ENCODE measurements at regions not wholly inside any gene's neighbourhood (a gene's known extent, or its start where the extent isn't known, plus 50 kb on each side); places are given as distances from the start of the nearest gene placed in this dataset.

GRCh38 chr10:108908096-108908495 lies 1015.2 kb downstream of the XPNPEP1 start:
- no peak for DNase-seq

DNA sequence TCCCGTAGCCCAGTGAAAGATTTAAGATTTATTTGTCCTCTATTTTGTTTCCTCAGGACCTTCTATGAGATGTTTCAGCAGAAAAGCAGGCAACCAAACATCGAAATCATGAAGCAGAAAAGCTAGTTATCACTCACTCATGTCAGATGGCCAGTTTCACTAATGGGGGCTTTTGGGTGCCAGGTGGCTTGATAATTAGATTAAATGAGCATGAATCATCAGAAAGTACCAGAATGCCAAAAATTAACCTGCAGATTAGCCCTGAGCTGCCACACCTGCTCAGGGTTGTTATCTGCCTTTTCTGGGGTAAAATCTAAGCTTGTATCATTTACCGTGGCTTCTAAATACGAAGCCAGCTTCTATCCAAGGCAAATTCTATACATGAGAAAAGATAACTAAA lies 1017.5 kb downstream of the XPNPEP1 start:
- DNase-seq = no peak

GRCh38 chr10:108905171-108905570 lies 1018.1 kb downstream of the XPNPEP1 start:
- DNase-seq = no peak

GRCh38 chr10:108904163-108904838 lies 1019.0 kb downstream of the XPNPEP1 start:
- no peak for DNase-seq

GRCh38 chr10:108902619-108903285 lies 1020.6 kb downstream of the XPNPEP1 start:
- DNase-seq = no peak

GRCh38 chr10:108901781-108902618 lies 1021.3 kb downstream of the XPNPEP1 start:
- DNase-seq = no peak

DNA sequence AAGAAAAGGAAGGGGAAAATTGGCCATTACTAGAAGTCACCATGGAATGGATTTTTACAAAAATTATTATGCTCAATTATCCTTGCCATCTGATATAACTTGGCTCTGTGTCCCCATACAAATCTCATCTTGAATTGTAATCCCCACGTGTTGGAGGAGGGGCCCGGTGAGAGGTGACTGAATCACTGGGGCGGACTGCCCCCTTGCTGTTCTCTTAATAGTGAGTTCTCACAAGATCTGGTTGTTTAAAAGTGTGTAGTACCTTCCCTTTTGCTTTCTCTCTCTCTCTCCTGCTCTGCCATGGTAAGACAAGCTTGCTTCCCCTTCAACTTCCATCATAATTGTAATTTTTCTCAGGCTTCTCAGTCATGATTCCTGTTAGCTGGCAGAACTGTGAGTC lies 1023.6 kb downstream of the XPNPEP1 start:
- no peak for DNase-seq

- DNase-seq = no peak
Observed at GRCh38 chr10:108894402-108895301, 1028.7 kb downstream of the XPNPEP1 start.

GRCh38 chr10:108877095-108877561 lies 1046.2 kb downstream of the XPNPEP1 start:
- DNase-seq = no peak

- DNase-seq = no peak
Observed at GRCh38 chr10:108872854-108873253, 1050.5 kb downstream of the XPNPEP1 start.

GRCh38 chr10:108868881-108869280 lies 1054.4 kb downstream of the XPNPEP1 start:
- DNase-seq = no peak

GRCh38 chr10:108862676-108863350 lies 1060.5 kb downstream of the XPNPEP1 start:
- DNase-seq = no peak

GRCh38 chr10:108861181-108861754 lies 1062.0 kb downstream of the XPNPEP1 start:
- DNase-seq = no peak

GRCh38 chr10:108852211-108852610 lies 1071.1 kb downstream of the XPNPEP1 start:
- DNase-seq = no peak

GRCh38 chr10:108850138-108850854 lies 1073.0 kb downstream of the XPNPEP1 start:
- DNase-seq = no peak

- DNase-seq = no peak
Observed at GRCh38 chr10:108849688-108850087, 1073.6 kb downstream of the XPNPEP1 start.

DNA sequence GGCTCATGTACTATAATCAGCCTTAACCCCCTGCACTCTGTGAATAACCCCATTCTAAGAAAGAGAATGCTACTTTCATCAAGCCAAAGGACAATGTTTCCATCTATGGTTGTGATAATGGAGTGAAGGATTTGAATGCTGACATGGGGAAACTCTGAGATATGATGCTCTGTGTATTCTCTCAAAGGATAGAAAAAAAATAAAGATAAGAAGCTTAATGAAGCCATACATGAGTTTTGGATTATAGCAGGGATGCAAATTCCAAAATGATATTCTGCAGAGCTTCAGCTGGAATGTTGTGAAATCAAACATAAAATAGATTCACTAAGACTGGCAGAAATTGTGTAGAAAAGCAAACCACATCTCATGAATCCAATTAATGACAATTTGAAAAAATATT lies 1074.1 kb downstream of the XPNPEP1 start:
- no peak for DNase-seq

DNA sequence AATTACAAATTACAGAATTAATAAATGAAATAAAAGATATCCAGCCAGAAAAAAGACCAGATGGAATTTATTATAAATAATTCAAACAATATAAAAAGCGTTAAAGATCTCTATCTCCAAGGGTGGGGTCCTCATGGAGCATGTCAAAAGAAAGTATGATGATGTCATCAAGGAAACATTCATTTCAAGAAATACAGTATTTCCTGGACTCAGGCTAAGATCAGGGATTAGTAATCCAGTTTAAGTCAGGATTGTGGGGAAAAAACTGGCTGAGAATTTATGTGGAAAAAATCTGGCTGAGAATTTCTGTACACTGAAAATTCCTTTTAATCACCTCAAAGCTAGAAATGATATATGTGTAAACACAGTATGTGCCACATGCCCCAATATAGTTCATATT lies 1075.3 kb downstream of the XPNPEP1 start:
- no peak for DNase-seq

DNA sequence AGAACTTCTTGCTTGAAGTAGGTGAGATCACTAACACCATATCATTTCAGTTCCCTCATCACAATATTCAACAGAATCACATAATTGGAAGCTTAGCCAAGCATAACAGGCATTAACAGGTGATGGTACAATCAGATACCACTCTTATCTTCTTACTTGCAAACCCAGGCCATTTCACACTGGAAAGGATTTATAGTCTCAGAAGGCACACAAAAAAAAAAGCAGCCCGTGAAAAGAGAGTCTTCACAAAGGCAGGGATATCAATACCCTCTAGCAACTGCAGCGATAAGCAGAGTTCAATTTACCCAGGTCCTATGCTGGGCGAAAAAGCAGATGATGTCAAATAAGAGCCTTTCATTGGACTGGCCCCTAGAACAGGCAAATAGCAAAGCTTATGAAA lies 1082.4 kb downstream of the XPNPEP1 start:
- no peak for DNase-seq

DNA sequence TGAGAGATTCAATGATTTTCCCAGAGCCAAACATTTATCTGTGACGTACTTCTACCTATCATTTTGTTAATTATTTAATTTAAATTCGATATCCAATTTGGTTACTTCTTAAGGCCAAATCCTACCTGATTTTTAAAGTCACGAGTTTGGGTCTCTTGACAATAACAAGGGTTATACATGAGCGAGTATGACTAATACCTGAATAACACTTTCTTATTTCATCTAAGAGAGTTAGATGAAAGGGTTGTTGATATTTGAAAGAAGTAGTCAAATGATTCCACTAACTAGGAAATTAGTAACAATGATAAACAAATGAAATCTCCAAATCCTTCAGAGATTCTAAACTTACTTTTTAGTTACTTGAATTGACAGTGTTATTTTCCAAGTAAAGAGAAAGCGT lies 1086.9 kb downstream of the XPNPEP1 start:
- no peak for DNase-seq

- DNase-seq = no peak
Observed at GRCh38 chr10:108822026-108822425, 1101.3 kb downstream of the XPNPEP1 start.
